EH (cell line): ENCODE measurements at regions not wholly inside any gene's neighbourhood (a gene's known extent, or its start where the extent isn't known, plus 50 kb on each side); places are given as distances from the start of the nearest gene placed in this dataset.
"Not testable (repeated sequence)": the region's sequence is repeated elsewhere in the genome, so short reads cannot be mapped to it uniquely, and the experiment has no call there.

Experiments used
- DNase-seq: peaks from one replicate; pipeline ENCODE4 v3.0.0-alpha.2; 2015; ENCODE audit warnings: low read depth

- DNase-seq: no peak
Observed at GRCh38 chr6:119444642-119445557, 95.3 kb upstream of the MAN1A1 start.

DNA sequence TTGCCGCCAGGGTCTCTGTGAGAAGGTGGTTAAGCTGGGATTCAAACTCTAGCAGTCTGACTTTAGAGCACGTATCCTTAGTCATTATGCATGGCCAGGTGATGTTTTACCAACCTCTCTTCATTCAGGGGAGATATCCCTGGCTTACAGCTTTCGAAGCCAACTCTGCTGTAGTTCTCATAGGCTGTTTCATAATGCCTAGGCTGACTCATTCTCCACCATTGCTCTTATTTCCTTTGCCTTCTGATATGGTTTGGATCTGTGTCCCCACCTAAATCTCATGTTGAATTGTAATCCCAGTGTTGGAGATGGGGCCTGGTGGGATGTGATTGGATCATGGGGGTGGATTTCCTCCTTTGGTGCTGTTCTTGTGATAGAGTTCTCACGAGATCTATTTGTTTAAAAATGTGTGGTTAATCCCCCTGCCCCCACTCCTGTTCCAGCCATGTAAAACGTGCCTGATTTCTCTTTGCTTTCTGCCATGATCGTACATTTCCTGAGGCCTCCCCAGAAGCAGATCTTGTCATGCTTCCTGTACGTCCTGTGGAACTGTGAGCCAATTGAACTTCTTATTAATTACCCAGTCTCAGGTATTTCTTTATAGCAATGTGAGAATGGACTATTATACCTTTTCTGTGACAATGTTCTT, 94.6 kb upstream of the MAN1A1 start:
- no peak for DNase-seq

DNA sequence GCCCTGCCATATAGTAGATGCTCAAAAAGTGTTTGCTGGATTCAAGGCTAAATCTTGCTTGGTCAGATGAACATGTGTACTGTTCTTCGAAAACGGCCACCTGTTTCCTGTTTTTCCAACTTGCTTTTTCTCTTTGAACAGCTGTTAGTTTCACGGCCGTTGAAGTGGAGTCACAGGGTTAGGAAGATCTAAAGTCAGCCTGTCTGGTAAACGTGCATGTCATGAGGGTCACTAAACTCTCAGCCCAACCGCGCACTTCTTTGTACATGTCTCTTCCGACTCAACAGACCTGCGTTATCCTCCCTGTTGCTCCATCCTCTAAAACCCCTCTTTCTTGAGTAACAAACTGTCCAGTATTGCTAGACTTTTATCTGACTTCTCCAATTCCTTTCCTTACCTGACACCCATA, 93.2 kb upstream of the MAN1A1 start:
- DNase-seq: no peak

GRCh38 chr6:119440953-119441352, 91.4 kb upstream of the MAN1A1 start:
- DNase-seq: no peak

GRCh38 chr6:119436583-119436982, 87.0 kb upstream of the MAN1A1 start:
- no peak for DNase-seq

GRCh38 chr6:119431799-119432198, 82.2 kb upstream of the MAN1A1 start:
- DNase-seq: no peak

- DNase-seq: no peak
Observed at GRCh38 chr6:119430805-119431204, 81.2 kb upstream of the MAN1A1 start.

- DNase-seq: no peak
Observed at GRCh38 chr6:119428633-119429032, 79.1 kb upstream of the MAN1A1 start.

GRCh38 chr6:119426619-119427018, 77.1 kb upstream of the MAN1A1 start:
- no peak for DNase-seq

DNA sequence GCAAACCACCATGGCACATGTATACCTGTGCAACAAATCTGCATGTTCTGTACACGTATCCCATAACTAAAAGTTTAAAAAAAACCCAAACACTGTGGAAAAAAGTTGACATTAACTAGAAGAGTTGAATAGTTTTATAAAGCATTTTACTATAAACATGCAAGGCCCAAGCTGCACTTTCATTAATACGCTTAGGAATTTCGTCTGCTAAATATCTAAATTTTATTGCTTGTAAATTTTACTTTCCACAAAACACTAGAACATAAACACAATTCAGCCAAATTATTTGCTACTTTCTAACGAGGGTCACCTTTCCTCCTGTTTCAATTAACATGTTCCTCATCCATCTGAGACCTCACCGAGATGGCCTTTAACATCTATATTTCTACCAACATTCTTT, 74.4 kb upstream of the MAN1A1 start:
- DNase-seq: no peak

DNA sequence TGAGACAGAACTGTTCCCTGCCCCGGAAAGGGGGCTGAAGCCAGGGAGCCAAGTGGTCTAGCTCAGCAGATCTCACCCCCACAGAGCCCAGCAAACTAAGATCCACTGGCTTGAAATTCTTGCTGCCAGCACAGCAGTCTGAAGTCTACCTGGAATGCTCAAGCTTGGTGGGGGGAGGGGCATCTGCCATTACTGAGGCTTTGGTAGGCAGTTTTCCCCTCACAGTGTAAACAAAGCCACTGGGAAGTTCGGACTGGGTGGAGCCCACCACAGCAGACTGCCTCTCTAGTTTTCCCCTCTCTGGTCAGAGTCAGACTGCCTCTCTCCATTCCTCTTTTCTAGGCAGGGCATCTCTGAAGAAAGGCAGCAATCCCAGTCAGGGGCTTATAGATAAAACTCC, 68.5 kb upstream of the MAN1A1 start:
- DNase-seq: not testable (repeated sequence)

DNA sequence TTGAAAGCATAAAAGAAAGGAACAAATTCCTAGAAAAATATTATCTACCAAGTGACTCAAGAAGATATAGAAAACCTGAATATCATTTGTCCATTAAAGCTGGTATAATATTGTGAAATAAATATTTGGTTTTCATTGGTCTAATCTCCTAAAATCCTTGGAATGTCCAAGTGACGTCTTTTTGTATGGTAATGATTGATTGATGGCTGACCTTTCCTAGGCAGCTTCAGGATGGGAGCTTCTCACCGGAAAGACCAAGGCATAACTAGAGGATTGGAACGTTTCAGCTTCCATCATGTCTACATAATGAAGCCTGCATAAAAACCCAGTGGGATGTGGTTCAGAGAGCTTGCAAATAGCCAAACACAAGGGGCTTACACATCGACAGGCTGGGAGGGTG, 57.6 kb upstream of the MAN1A1 start:
- no peak for DNase-seq

DNA sequence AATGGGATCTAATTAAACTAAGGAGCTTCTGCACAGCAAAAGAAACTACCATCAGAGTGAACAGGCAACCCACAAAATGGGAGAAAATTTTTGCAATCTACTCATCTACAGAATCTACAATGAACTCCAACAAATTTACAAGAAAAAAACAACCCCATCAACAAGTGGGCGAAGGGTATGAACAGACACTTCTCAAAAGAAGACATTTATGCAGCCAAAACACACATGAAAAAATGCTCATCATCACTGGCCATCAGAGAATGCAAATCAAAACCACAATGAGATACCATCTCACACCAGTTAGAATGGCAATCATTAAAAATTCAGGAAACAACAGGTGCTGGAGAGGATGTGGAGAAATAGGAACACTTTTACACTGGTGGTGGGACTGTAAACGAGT, 55.6 kb upstream of the MAN1A1 start:
- not testable (repeated sequence) for DNase-seq
